Pancreas (tissue), 10 donors: ENCODE measurements at regions not wholly inside any gene's neighbourhood (a gene's known extent, or its start where the extent isn't known, plus 50 kb on each side); places are given as distances from the start of the nearest gene placed in this dataset.

Source experiments
- ATAC-seq, 4 donors: fragments of 200-7000 bp; cut with Tn5 transposase; one replicate each; pipeline versions ENCODE4 v1.8.0 to v1.9.1; 2020; ENCODE audit warnings: mild to moderate bottlenecking in 4 of 4, moderate library complexity in 4 of 4
- DNase-seq, 6 donors: peaks; one replicate each; pipeline ENCODE4 v3.0.0-alpha.2; 2020
- FAIRE-seq: peaks from 2 replicates; lab custom pipeline; 2012; peaks lifted over from hg19 to GRCh38; lab: Jason Lieb, UNC
- H3K27ac ChIP-seq, 4 donors: fragments of 200-600 bp; sonication (generic); 1 replicate in 3 of 4; 2 replicates in 1 of 4; pipeline versions ENCODE4 v1.5.0 to v1.8.0; 2020
- H3K27me3 ChIP-seq, 4 donors: fragments of 200-600 bp; one replicate each; pipeline ENCODE4 v1.8.0; 2021
- H3K36me3 ChIP-seq, 3 donors: fragments of 200-600 bp; sonication (generic) in 1 of 3; one replicate each; pipeline versions ENCODE4 v1.5.0 to v1.8.0; 2020 to 2021
- H3K4me1 ChIP-seq, 3 donors: fragments of 200-600 bp; one replicate each; pipeline ENCODE4 v1.8.0; 2021
- H3K4me3 ChIP-seq, 4 donors: fragments of 200-600 bp; sonication (generic) in 2 of 4; one replicate each; pipeline versions ENCODE4 v1.5.0 to v1.8.0; 2020 to 2021
- H3K9me3 ChIP-seq, 4 donors: fragments of 200-600 bp; one replicate each; pipeline ENCODE4 v1.8.0; 2021
- WGBS, 2 donors: extraction: QIAGEN DNeasy Blood & Tissue Kit; methylation state at CpG; one replicate each; pipeline ENCODE4 v1.1.7; 2013; 5-methylcytosine and 5-hydroxymethylcytosine counted together
- intact Hi-C, 3 donors: fragments of 100-400 bp; cut with DNase I; formaldehyde crosslinking; loops; one replicate each; pipeline versions ENCODE4 v1.11.1 to v1.14.2; 2022
- TF ChIP-seq, protein P1 (sequence below), 4 donors: fragments of 200-600 bp; sonication (generic) in 3 of 4; IDR thresholded peaks; one replicate each; pipeline versions ENCODE4 v1.5.0 to v1.8.0; 2021; ENCODE audit warnings: antibody characterized with exemption in 4 of 4
- donor health status: healthy with polysubstance abuse.
- donor health status: DM: no; HTN: no; CAD: no; lungs with moderate emphysema.
- donor health status: DM: no; HTN: no; CAD: no.
- donor health status: control.
- donor health status: control.
- donor health status: Bipolar disorder and iron deficiency.
- donor health status: DM: yes; HTN: yes; CAD: no.
- donor health status: DM: no; HTN: no; CAD: no.
- donor health status: DM: no; HTN: no; CAD: no.
- donor health status: DM: yes; HTN: yes; CAD: no.

DNA sequence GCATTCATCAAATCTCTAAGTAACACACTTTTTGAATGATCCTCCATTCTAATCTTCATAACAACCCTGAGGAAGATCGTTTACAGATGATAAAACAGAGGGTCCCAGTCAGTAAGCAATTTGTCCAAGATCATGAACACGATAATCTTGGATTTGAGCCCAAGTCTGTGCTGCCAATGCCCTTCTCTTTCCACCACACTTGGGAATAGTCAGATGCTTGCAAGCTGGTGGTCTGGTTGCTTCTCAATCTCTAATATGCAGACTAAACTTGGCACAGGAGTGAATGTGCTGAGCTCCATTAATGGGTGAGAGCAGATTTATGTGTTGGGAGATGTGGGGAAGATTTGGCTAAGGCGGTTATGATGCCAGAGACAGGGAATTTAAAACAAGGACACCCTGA lies 430.6 kb upstream of the DAB1 start:
- WGBS, 2 donors = 36 to 45% methylated on average over 3 of the region's 3 CpGs
- intact Hi-C loops = no loop called here
- FAIRE-seq = no peak
- Histone ChIP-seq H3K27me3 (no peaks in the 10 kb centered on the region), H3K4me3 (no peak overlapping the region), H3K36me3 (no peaks in the 10 kb centered on the region), H3K27ac (no peak overlapping the region), H3K9me3 (no peaks in the 10 kb centered on the region), H3K4me1 (no peaks in the 10 kb centered on the region)
- TF ChIP-seq, protein P1, sequence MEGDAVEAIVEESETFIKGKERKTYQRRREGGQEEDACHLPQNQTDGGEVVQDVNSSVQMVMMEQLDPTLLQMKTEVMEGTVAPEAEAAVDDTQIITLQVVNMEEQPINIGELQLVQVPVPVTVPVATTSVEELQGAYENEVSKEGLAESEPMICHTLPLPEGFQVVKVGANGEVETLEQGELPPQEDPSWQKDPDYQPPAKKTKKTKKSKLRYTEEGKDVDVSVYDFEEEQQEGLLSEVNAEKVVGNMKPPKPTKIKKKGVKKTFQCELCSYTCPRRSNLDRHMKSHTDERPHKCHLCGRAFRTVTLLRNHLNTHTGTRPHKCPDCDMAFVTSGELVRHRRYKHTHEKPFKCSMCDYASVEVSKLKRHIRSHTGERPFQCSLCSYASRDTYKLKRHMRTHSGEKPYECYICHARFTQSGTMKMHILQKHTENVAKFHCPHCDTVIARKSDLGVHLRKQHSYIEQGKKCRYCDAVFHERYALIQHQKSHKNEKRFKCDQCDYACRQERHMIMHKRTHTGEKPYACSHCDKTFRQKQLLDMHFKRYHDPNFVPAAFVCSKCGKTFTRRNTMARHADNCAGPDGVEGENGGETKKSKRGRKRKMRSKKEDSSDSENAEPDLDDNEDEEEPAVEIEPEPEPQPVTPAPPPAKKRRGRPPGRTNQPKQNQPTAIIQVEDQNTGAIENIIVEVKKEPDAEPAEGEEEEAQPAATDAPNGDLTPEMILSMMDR (IDR thresholded peaks at IDR 0.05) = no peak
- no peak for DNase-seq
- ATAC-seq = no peak

DNA sequence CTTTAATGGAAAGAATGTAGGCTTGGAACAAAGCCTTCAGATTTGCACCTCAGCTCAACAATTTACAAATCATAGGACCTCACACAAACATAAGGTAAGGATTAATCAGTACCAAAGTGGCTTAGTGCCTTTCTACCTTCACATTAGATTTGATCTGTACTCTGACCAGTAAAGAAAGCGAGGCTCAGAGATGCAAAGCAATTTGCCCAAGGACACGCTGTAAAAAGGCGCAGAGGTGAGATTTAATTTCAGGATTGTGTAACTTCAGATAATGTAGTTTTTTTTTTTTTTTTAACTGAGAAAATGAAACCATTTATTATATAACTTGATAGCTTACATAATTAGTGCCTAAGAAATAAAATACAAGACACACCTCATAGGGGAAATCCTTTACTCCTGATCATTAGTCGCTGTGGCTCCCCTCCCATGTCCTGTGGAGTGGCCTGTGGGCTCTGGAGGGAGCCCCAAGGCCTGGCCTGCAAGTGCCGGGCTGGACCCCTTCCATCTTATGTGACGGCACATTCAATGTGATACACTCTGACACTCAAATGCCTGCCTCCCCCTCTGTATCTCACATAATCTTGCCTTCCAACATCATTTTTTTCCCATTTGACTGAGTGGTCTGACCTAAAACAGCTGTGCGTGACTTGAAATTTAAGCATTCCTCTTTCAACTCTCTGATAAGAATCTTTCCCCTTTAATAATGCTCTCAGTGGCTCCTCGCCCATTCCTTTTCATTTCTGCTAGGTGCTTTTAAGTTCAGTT lies 426.5 kb upstream of the DAB1 start:
- TF ChIP-seq, protein P1 (IDR thresholded peaks at IDR 0.05) = no peak
- no peaks in the 10 kb centered on the region for H3K4me1 ChIP-seq
- ATAC-seq = no peak
- intact Hi-C loops = no loop called here
- DNase-seq = no peak
- no peaks in the 10 kb centered on the region for H3K36me3 ChIP-seq
- no peak overlapping the region for H3K4me3 ChIP-seq
- no peaks in the 10 kb centered on the region for H3K9me3 ChIP-seq
- no peak overlapping the region for H3K27ac ChIP-seq
- no peaks in the 10 kb centered on the region for H3K27me3 ChIP-seq
- FAIRE-seq = no peak
- 68 to 71% methylated on average over 8 of the region's 8 CpGs for WGBS, 2 donors

DNA sequence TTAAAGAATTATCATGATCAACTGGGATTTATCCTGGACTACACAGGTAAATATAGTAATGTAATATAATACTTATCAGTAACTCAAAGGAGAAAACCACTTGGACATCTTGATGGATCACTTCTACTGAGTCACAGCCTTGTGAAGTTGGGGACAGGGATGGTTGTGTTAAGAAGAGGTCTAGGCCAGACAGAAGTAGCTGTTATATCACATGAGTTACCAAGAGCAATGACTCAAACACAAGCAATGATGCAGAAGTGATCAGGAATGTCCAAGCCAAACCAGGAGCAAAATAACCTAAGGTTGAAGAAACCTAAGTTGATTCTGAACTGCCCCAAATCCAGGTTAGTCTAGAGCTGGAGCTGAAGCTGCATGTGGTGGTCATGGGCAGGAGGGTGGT lies 424.5 kb upstream of the DAB1 start:
- FAIRE-seq (no peak), DNase-seq (no peak), ATAC-seq (no peak)
- Histone ChIP-seq H3K27ac (no peak overlapping the region), H3K9me3 (no peaks in the 10 kb centered on the region), H3K4me1 (no peaks in the 10 kb centered on the region), H3K4me3 (no peak overlapping the region), H3K36me3 (no peaks in the 10 kb centered on the region), H3K27me3 (no peaks in the 10 kb centered on the region)
- intact Hi-C loops = no loop called here
- TF ChIP-seq, protein P1 (IDR thresholded peaks at IDR 0.05) = no peak

DNA sequence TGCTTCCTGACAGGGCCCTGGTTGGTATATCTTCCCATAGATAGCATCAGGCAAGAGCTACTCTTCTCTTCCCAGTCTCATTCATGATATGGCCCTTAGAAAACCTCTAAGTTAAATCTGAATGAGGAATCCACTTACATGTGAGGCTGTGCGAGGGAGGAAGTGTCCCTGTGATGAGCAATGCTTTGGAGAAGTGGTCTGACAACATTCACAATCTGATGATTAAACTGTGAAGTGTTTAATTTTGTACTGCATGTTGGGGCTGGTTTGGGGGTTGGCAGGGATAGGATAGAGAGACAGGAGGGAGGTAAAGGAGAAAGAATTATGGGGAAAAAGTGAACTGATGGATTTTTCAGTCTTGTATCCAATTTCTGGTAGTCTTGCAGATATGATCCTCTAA lies 421.2 kb upstream of the DAB1 start:
- WGBS, 2 donors = 67 to 87% methylated on average over 1 of the region's 1 CpG
- H3K4me1 ChIP-seq = no peaks in the 10 kb centered on the region
- no peak overlapping the region for H3K27ac ChIP-seq
- H3K36me3 ChIP-seq = no peaks in the 10 kb centered on the region
- FAIRE-seq = no peak
- TF ChIP-seq, protein P1 (IDR thresholded peaks at IDR 0.05) = no peak
- intact Hi-C loops = no loop called here
- no peak for DNase-seq
- no peaks in the 10 kb centered on the region for H3K9me3 ChIP-seq
- no peaks in the 10 kb centered on the region for H3K27me3 ChIP-seq
- no peak for ATAC-seq
- H3K4me3 ChIP-seq = no peak overlapping the region

DNA sequence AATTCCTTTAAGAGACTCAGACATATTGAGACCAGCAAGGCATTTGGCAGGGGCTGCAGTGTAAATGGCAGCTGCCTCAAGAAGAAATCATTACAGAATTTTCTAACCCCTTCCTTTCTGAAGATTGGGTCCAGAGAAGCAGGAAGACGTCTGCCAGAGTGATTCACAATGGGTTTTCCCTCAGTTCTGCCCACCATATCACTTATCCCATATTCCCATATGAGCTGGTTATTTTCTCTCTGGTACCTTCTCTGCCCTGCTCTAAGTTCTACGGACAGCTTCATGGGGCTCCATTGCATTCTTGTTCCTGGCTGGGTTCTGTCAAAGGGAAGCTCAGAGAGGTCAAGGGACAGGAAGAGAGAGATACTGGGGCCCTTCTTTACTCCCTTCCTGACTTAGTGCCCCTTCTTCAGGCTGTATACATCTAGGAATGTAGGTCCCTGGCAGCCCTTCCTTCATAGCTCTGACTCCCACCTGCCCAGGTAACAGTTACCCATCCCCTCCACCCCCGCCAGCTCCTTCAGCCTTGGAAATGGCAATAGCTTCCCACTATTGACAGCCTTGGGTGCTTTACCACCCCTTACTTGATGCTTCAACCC lies 420.6 kb upstream of the DAB1 start:
- DNase-seq (no peak), ATAC-seq (no peak), FAIRE-seq (no peak)
- no peaks in the 10 kb centered on the region for H3K27me3 ChIP-seq
- no peaks in the 10 kb centered on the region for H3K36me3 ChIP-seq
- TF ChIP-seq, protein P1 (IDR thresholded peaks at IDR 0.05) = no peak
- intact Hi-C loops = no loop called here
- H3K4me1 ChIP-seq = no peaks in the 10 kb centered on the region
- H3K9me3 ChIP-seq = no peaks in the 10 kb centered on the region
- H3K27ac ChIP-seq = no peak overlapping the region
- 72 to 80% methylated on average over 3 of the region's 3 CpGs for WGBS, 2 donors
- H3K4me3 ChIP-seq = no peak overlapping the region
